Adipocyte (in vitro differentiated cells): ENCODE measurements at regions not wholly inside any gene's neighbourhood (a gene's known extent, or its start where the extent isn't known, plus 50 kb on each side); places are given as distances from the start of the nearest gene placed in this dataset.
"Not testable (repeated sequence)": the region's sequence is repeated elsewhere in the genome, so short reads cannot be mapped to it uniquely, and the experiment has no call there.

Source experiments
- DNase-seq: peaks from one replicate; pipeline ENCODE4 v3.0.0-alpha.2; 2015; ENCODE audit warnings: low read depth
- H3K27me3 ChIP-seq: replicated peaks from 2 replicates; pipeline ENCODE4 v1.7.0; 2013; ENCODE audit warnings: mild to moderate bottlenecking, low read length, moderate library complexity; ENCODE audit not compliant: control insufficient read depth, insufficient read depth
- H3K36me3 ChIP-seq: 2 replicates; pipeline ENCODE4 v1.7.0; 2013; ENCODE audit warnings: low read length, mild to moderate bottlenecking, moderate library complexity; ENCODE audit not compliant: control insufficient read depth, insufficient read depth, severe bottlenecking
- H3K4me1 ChIP-seq: 2 replicates; pipeline ENCODE4 v1.7.0; 2013; ENCODE audit warnings: mild to moderate bottlenecking, low read length, moderate library complexity; ENCODE audit not compliant: control insufficient read depth, insufficient read depth
- H3K4me3 ChIP-seq: 2 replicates; pipeline ENCODE4 v1.7.0; 2013; ENCODE audit warnings: mild to moderate bottlenecking, low read length, moderate library complexity
- H3K9ac ChIP-seq: 2 replicates; pipeline ENCODE4 v1.7.0; 2013; ENCODE audit warnings: mild to moderate bottlenecking, low read length, moderate library complexity
- H3K9me3 ChIP-seq: 2 replicates; pipeline ENCODE4 v1.7.0; 2013; ENCODE audit warnings: mild to moderate bottlenecking, low read length, moderate library complexity; ENCODE audit not compliant: control insufficient read depth

DNA sequence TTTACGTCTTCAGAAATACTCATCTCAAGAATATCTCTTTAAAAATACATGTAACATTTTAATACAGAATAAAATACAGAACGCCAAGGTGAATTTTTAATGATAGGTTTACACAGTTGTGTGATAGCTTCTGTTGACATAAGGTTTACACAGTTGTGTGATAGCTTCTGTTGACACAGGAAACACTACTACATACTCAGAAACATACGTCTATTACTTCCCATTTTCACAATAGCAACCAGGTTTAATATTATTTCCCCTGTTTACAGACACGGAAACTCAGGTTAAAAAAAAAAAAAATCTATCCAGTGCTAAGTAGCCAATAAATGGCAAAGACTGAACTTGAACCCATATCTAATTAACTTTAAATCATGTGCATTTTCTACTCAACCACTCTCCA is 571.2 kb downstream of the LIG4 start:
- Histone ChIP-seq H3K27me3 (no peaks in the 10 kb centered on the region), H3K4me1 (no peaks in the 10 kb centered on the region), H3K36me3 (no peaks in the 10 kb centered on the region), H3K9ac (no peak overlapping the region), H3K9me3 (no peaks in the 10 kb centered on the region), H3K4me3 (no peak overlapping the region)
- DNase-seq, result no peak

DNA sequence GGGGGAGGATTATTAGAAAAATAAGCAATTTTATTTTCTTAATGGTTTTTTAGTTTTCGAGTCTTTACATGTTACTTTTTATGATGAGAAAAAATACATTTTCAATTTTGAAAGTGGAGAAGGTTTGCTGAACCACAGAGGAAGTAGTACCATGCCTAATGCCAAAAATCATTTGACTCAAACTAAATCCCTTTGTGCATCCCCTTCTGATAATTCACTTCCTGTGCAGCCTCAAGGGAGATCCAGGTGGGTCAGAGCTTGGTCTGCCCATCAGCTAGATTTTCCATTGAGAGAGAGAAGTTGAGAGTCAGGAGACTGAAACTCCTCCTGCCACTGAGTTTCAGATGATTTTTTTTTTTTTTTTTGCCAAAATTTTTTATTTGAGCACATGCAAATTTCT is 571.7 kb downstream of the LIG4 start:
- Histone ChIP-seq H3K27me3 (no peaks in the 10 kb centered on the region), H3K4me1 (no peaks in the 10 kb centered on the region), H3K9me3 (no peaks in the 10 kb centered on the region), H3K4me3 (no peak overlapping the region), H3K9ac (no peak overlapping the region), H3K36me3 (no peaks in the 10 kb centered on the region)
- no peak for DNase-seq

DNA sequence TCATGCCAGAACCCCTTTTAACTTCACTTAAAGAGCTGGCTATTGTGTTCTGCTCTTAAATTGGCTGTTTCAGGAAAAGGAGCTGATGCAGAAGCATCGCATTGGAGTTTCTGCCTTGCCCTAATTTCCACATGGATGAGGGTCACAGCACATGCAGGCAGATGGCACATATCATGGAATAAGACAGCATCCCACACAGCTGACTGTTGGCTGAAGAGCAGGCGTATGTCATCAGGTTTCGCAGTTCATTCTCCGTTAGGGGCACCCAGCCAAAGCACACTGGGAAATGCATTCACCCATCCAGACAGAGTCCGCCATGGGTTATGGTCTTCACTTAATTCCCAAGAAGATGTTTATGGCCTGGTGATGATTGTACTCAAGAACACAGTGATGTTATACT is 572.5 kb downstream of the LIG4 start:
- Histone ChIP-seq H3K4me1 (no peaks in the 10 kb centered on the region), H3K36me3 (no peaks in the 10 kb centered on the region), H3K27me3 (no peaks in the 10 kb centered on the region), H3K9me3 (no peaks in the 10 kb centered on the region), H3K4me3 (no peak overlapping the region), H3K9ac (no peak overlapping the region)
- DNase-seq, result no peak

DNA sequence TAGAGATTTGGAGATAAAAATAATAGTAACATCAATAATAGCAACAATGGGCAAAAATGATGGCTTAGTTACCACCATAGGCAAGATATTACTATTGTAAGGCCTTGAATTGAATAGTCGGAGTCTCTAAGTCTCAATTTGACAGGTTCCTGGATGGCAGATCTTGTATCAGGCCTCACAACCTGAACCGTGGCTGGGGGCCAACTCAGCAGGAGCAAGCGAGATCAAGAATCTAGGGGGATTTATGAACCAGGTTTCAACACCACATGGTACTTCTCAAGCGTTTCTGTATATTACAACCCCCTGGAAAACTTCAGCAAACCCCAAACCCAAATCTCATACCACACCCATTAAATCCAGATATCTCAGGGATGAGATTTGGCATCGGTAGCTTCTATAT is 573.8 kb downstream of the LIG4 start:
- Histone ChIP-seq H3K27me3 (no peaks in the 10 kb centered on the region), H3K36me3 (no peaks in the 10 kb centered on the region), H3K9me3 (no peaks in the 10 kb centered on the region), H3K4me3 (no peak overlapping the region), H3K4me1 (no peaks in the 10 kb centered on the region), H3K9ac (no peak overlapping the region)
- no peak for DNase-seq

DNA sequence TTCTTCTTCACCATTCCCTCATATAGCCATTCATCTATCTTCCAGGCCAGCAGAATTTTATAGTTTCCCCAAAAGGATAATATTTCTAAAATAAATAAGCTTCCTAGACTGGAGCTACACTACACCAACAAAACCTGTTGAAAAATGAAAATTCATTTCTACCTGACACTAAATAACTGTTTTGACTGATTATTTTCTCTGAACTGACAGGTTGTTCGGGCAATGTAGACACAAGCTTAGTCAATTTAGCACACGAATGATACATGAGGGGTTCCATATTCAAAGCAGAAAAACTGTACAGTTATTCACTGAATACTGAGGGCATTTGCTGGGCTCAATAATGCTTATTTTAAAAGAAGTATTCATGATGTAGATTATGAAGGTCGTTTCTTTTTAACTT is 589.7 kb downstream of the LIG4 start:
- no peaks in the 10 kb centered on the region for H3K27me3 ChIP-seq
- no peaks in the 10 kb centered on the region for H3K9me3 ChIP-seq
- H3K4me3 ChIP-seq, result no peak overlapping the region
- DNase-seq, result no peak
- no peak overlapping the region for H3K9ac ChIP-seq
- H3K36me3 ChIP-seq, result no peaks in the 10 kb centered on the region
- no peaks in the 10 kb centered on the region for H3K4me1 ChIP-seq

DNA sequence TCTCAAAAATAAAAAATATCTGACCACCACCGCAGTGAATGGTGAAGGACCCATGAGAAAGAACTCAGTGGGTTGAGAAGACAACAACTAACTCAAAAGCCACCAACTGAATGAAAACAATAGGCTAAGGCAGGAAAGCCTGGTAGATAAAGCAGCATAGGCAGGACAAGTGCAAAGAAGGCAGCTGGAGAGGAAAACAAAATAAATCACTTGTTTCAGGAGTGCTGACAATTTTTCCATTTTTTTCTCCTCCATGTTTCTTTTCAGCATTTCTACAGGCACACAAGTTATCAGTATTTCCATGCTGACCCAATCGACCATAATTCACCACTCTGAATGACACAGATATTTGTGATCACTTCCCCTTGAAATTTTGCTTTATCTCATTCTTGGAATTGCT is 597.8 kb downstream of the LIG4 start:
- Histone ChIP-seq H3K36me3 (no peaks in the 10 kb centered on the region), H3K27me3 (no peaks in the 10 kb centered on the region), H3K4me3 (no peak overlapping the region), H3K9me3 (no peaks in the 10 kb centered on the region), H3K4me1 (no peaks in the 10 kb centered on the region), H3K9ac (no peak overlapping the region)
- no peak for DNase-seq

DNA sequence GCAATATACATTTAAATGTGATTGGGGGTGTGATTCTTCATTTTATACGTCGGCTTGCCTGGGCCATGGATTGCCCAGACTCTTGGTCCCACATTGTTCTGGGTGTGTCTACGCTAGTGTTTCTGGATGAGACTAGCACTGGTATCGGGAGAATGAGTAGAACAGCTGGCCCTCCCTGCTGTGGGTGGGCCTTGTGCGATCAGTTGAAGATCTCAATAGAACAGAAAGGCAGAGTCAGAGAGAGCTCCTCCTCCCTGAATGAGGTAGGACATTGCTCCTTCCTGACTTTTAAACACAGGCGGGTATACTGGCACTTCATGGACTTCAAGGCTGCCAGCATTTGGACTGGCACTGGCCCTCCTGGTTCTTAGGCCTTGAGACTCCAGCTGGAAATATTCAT is 603.0 kb downstream of the LIG4 start:
- H3K4me1 ChIP-seq, result no peaks in the 10 kb centered on the region
- no peaks in the 10 kb centered on the region for H3K36me3 ChIP-seq
- H3K4me3 ChIP-seq, result no peak overlapping the region
- H3K27me3 ChIP-seq, result no peaks in the 10 kb centered on the region
- no peaks in the 10 kb centered on the region for H3K9me3 ChIP-seq
- no peak overlapping the region for H3K9ac ChIP-seq
- DNase-seq, result no peak

DNA sequence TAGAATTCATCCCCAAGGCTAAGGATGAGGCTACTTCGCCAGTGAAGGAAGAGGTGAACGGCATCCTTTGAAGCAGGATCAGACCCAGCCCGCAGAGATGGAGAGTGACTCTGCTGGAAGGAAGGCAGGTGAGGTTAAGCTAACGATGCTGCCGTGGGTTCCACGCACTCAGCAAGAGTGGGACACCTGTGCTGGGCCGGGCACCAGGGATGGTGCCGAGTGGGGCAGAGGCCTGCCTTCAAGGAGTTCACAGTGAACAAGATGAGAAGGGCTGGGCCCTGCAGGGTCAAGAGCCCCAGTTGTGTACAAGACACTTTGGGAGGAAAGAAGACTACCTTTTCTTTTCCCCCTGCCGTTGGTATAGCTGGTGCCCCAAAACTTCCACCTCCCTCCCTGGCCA is 606.6 kb downstream of the LIG4 start:
- H3K36me3 ChIP-seq, result no peaks in the 10 kb centered on the region
- no peak for DNase-seq
- no peaks in the 10 kb centered on the region for H3K9me3 ChIP-seq
- no peaks in the 10 kb centered on the region for H3K27me3 ChIP-seq
- no peak overlapping the region for H3K9ac ChIP-seq
- no peak overlapping the region for H3K4me3 ChIP-seq
- H3K4me1 ChIP-seq, result no peaks in the 10 kb centered on the region

DNA sequence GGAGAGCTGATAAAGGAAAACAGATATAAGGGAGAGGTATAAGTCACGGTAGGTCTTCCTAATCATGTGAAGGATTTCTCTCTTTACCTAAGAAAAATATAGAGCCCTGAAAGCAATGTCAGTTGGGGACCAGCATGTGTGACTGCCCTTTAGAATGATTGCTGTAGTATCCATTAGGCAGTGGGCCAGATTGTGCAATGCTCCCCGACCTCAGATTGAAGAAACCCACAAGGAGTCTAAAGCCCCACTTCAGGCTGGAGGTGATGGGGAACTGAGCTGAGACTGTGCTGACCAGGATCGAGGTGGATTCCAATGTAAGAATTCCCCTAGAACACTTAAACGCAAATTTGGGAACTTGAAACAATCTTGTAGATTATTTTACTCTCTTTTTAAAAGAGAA is 614.4 kb downstream of the LIG4 start:
- no peaks in the 10 kb centered on the region for H3K27me3 ChIP-seq
- no peaks in the 10 kb centered on the region for H3K9me3 ChIP-seq
- no peak for DNase-seq
- H3K4me3 ChIP-seq, result no peak overlapping the region
- no peak overlapping the region for H3K9ac ChIP-seq
- H3K4me1 ChIP-seq, result no peaks in the 10 kb centered on the region
- no peaks in the 10 kb centered on the region for H3K36me3 ChIP-seq

DNA sequence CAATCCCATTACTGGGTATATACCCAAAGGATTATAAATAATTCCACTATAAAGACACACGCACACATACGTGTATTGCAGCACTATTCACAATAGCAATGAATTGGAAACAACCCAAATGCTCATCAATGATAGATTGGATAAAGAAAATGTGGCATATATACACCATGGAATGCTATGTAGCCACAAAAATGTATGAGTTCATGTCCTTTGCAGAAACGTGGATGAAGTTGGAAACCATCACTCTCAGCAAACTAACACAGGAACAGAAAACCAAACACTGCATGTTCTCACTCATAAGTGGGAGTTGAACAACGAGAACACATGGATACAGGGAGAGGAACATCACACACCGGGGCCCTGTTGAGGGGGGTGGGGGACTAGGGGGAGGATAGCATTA is 619.0 kb downstream of the LIG4 start:
- peak; percentile 25 for DNase-seq
- H3K4me1 ChIP-seq, H3K9ac ChIP-seq, H3K9me3 ChIP-seq, H3K27me3 ChIP-seq, H3K36me3 ChIP-seq, H3K4me3 ChIP-seq: not testable (repeated sequence)

DNA sequence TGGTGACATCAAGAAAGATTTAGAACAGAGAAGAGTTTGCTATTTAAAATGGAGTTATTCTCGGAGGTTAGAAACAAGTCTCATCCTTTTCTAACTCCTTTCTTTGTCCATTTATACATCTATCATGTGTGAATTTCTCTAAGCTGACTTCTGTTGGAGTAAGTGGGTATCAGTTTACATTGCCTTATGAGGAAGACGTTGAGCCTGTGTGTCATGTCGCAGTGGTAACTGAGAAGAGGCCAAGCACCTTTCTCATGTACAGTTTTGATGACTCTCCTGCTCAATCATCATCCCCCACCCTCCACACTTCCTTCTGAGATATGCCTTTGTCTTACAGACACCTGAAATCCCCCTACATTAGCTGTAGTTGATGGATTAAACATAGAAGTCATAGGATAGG is 624.8 kb downstream of the LIG4 start:
- H3K9ac ChIP-seq, result no peak overlapping the region
- no peak for DNase-seq
- no peaks in the 10 kb centered on the region for H3K9me3 ChIP-seq
- H3K4me3 ChIP-seq, result no peak overlapping the region
- H3K27me3 ChIP-seq, result no peaks in the 10 kb centered on the region
- no peaks in the 10 kb centered on the region for H3K36me3 ChIP-seq
- no peaks in the 10 kb centered on the region for H3K4me1 ChIP-seq

DNA sequence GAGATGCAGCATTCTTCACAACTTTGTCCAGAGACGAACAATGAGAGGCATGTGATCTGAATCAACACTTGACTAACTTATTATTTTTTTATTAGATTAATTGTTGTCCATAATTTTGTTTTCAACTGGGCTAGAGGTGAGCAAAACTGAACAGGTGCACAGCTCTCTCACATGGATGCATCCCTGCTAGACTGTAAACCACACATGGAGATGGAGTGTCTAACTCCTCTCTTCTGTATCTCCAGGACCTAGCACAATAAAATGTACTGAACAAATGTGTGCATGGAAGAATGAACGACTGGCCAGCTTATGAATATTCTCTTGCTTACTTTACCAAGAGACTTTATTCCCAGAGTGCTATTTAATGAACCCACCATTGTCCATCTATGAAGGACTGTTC is 627.7 kb downstream of the LIG4 start:
- H3K9ac ChIP-seq, result no peak overlapping the region
- H3K4me1 ChIP-seq, result no peaks in the 10 kb centered on the region
- no peaks in the 10 kb centered on the region for H3K27me3 ChIP-seq
- H3K36me3 ChIP-seq, result no peaks in the 10 kb centered on the region
- no peak for DNase-seq
- no peak overlapping the region for H3K4me3 ChIP-seq
- no peaks in the 10 kb centered on the region for H3K9me3 ChIP-seq
